TTC549 (cell line): ENCODE measurements at regions not wholly inside any gene's neighbourhood (a gene's known extent, or its start where the extent isn't known, plus 50 kb on each side); places are given as distances from the start of the nearest gene placed in this dataset.
"Not testable (repeated sequence)": the region's sequence is repeated elsewhere in the genome, so short reads cannot be mapped to it uniquely, and the experiment has no call there.

Experiments
- FAIRE-seq: peaks from 2 replicates; lab custom pipeline; 2012; peaks lifted over from hg19 to GRCh38; lab: Jason Lieb, UNC

- FAIRE-seq: no peak
These were observed 173.7 kb downstream of the LYPLAL1 start for GRCh38 chr1:219347376-219347775.

GRCh38 chr1:219345953-219346352 is 172.3 kb downstream of the LYPLAL1 start:
- no peak for FAIRE-seq

- peak; percentile 3 for FAIRE-seq
These were observed 169.2 kb downstream of the LYPLAL1 start for GRCh38 chr1:219342836-219343235.

GRCh38 chr1:219340796-219341195 is 167.1 kb downstream of the LYPLAL1 start:
- no peak for FAIRE-seq

GRCh38 chr1:219339466-219339865 is 165.8 kb downstream of the LYPLAL1 start:
- FAIRE-seq: no peak

GRCh38 chr1:219337588-219337987 is 163.9 kb downstream of the LYPLAL1 start:
- no peak for FAIRE-seq

- FAIRE-seq: no peak
These were observed 159.9 kb downstream of the LYPLAL1 start for GRCh38 chr1:219333626-219334025.

- no peak for FAIRE-seq
These were observed 157.7 kb downstream of the LYPLAL1 start for GRCh38 chr1:219331424-219331823.

GRCh38 chr1:219330669-219331068 is 157.0 kb downstream of the LYPLAL1 start:
- no peak for FAIRE-seq

- FAIRE-seq: no peak
These were observed 156.3 kb downstream of the LYPLAL1 start for GRCh38 chr1:219330001-219330400.

- no peak for FAIRE-seq
These were observed 155.9 kb downstream of the LYPLAL1 start for GRCh38 chr1:219329578-219329977.

- FAIRE-seq: no peak
These were observed 153.2 kb downstream of the LYPLAL1 start for GRCh38 chr1:219326843-219327242.

- no peak for FAIRE-seq
These were observed 151.7 kb downstream of the LYPLAL1 start for GRCh38 chr1:219325368-219325742.

GRCh38 chr1:219324629-219325367 is 151.1 kb downstream of the LYPLAL1 start:
- no peak for FAIRE-seq

GRCh38 chr1:219324171-219324570 is 150.5 kb downstream of the LYPLAL1 start:
- no peak for FAIRE-seq

GRCh38 chr1:219323426-219323825 is 149.7 kb downstream of the LYPLAL1 start:
- no peak for FAIRE-seq

- no peak for FAIRE-seq
These were observed 149.1 kb downstream of the LYPLAL1 start for GRCh38 chr1:219322766-219323165.

- FAIRE-seq: not testable (repeated sequence)
These were observed 146.9 kb downstream of the LYPLAL1 start for GRCh38 chr1:219320563-219320962.

GRCh38 chr1:219318826-219319225 is 145.1 kb downstream of the LYPLAL1 start:
- FAIRE-seq: no peak

- peak; percentile 33 for FAIRE-seq
These were observed 144.2 kb downstream of the LYPLAL1 start for GRCh38 chr1:219317762-219318353.

GRCh38 chr1:219316066-219316465 is 142.4 kb downstream of the LYPLAL1 start:
- peak; percentile 70 for FAIRE-seq

GRCh38 chr1:219313961-219314360 is 140.3 kb downstream of the LYPLAL1 start:
- FAIRE-seq: no peak

GRCh38 chr1:219312967-219313366 is 139.3 kb downstream of the LYPLAL1 start:
- FAIRE-seq: no peak

GRCh38 chr1:219310181-219310728 is 136.6 kb downstream of the LYPLAL1 start:
- FAIRE-seq: no peak
